ENCODE measurements at regions not wholly inside any gene's neighbourhood (a gene's known extent, or its start where the extent isn't known, plus 50 kb on each side); places are given as distances from the start of the nearest gene placed in this dataset.

DNA sequence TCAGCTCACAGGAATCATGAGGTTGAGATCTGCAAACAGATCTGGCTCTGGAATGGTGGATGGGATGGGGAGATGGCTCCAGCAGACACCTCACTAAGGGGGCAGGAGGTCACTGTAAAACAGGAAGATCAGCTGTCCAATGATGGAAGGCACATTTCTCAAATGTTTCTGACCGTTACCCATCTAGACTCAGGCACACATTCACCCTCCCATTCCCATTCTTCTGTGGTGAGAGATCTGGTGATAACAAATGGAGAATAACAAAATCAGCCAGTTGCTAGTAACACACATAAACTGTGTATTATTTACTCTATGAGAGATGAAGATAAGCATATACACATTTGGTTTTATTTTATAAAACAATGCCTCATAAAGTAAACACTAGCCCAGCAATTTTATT is 235.9 kb downstream of the TSHZ3 start:
- 3% methylated on average over 1 of the region's 1 CpG for WGBS (ENCODE audit: missing lambda C conversion rate)
- FAIRE-seq: peak; percentile 73

DNA sequence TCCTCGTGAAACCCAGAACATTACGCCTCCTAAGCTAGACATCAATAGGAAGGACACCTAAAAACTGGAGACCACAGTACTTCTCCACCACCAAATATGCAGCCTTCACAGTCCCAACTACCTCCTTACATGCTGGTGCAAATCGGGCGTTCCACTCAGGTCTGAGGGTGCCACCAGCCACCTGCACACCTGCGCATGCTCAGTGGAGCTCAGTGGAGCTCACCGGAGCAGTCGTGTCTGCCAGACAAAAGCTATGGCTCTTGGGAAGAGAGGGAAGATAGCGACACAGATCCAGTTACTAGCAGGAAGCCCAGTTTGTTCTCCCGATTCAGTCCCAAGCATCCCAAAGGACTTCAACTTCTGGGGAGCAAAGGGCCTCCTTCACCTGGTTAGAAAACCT is 237.1 kb downstream of the TSHZ3 start:
- ChIA-PET POLR2A (no interaction called here), CTCF (no interaction called here)
- TF ChIP-seq E2F6 (IDR thresholded peaks at IDR 0.05; ENCODE audit: borderline replicate concordance, low read depth): no peak
- no peak for TF ChIP-seq ZNF302 (CRISPR knock-in tag; IDR thresholded peaks at IDR 0.05)
- TF ChIP-seq CBX2 (IDR thresholded peaks at IDR 0.05; ENCODE audit: borderline replicate concordance, low read depth): no peak
- TF ChIP-seq FOXS1 (CRISPR knock-in tag; IDR thresholded peaks at IDR 0.05): no peak
- TF ChIP-seq HDAC2 (IDR thresholded peaks at IDR 0.05): no peak
- TF ChIP-seq HMGXB4 (CRISPR knock-in tag; IDR thresholded peaks at IDR 0.05; ENCODE audit: borderline replicate concordance): no peak
- TF ChIP-seq ATOH8 (CRISPR knock-in tag; IDR thresholded peaks at IDR 0.05; ENCODE audit: low read depth): no peak
- TF ChIP-seq NFE2L2 (conservative IDR thresholded peaks at IDR 0.05; ENCODE audit: low read length): no peak
- no peak for TF ChIP-seq POLR2A (IDR thresholded peaks at IDR 0.05; ENCODE audit: low read length)
- no peak for TF ChIP-seq SREBF2 (IDR thresholded peaks at IDR 0.05)
- no peak for TF ChIP-seq RARB (CRISPR knock-in tag; IDR thresholded peaks at IDR 0.05)
- no peak for TF ChIP-seq MAZ (IDR thresholded peaks at IDR 0.05; ENCODE audit: borderline replicate concordance, low read depth, low read length)
- TF ChIP-seq TFCP2L1 (CRISPR knock-in tag; IDR thresholded peaks at IDR 0.05): no peak
- TF ChIP-seq BHLHE40 (IDR thresholded peaks at IDR 0.05; ENCODE audit: low read depth, low read length): no peak
- TF ChIP-seq RCOR1 (IDR thresholded peaks at IDR 0.05; ENCODE audit: low read depth, low read length): no peak
- TF ChIP-seq TP53 (CRISPR knock-in tag; IDR thresholded peaks at IDR 0.05): no peak
- TF ChIP-seq CTCF (IDR thresholded peaks at IDR 0.05): no peak
- 45% methylated on average over 9 of the region's 9 CpGs for WGBS (ENCODE audit: missing lambda C conversion rate)
- no peak for FAIRE-seq
- Histone ChIP-seq H3K4me3 (no peak overlapping the region), H3K4me1 (peaks cover 7% of the 10 kb centered on the region; the same call in 2 of the 3 replicates), H3K27ac (no peak overlapping the region), H3K9me3 (0 out of 3 replicates have a peak, but pooled peaks cover 4% of the 10 kb centered on the region), H3K4me2 (no peak overlapping the region)
- ATAC-seq: no peak
- DNase-seq (ENCODE audit: low read depth in 1 of 2, low spot score in 1 of 2): no peak

More for the DNA sequence above, 235.9 kb downstream of the TSHZ3 start:
- no peak overlapping the region for H3K27ac ChIP-seq
- TF ChIP-seq FOSL2 (IDR thresholded peaks at IDR 0.05) (no peak), FOSL2 (CRISPR knock-in tag; IDR thresholded peaks at IDR 0.05) (peak; percentile 47), NR3C1 (IDR thresholded peaks at IDR 0.05) (no peak), GATA3 (IDR thresholded peaks at IDR 0.05; ENCODE audit: borderline replicate concordance) (peak; percentile 82), BCL3 (IDR thresholded peaks at IDR 0.05) (0 out of 3 replicates have a peak, but pooled peaks have one; percentile 29)
- TF ChIP-seq, protein P1, sequence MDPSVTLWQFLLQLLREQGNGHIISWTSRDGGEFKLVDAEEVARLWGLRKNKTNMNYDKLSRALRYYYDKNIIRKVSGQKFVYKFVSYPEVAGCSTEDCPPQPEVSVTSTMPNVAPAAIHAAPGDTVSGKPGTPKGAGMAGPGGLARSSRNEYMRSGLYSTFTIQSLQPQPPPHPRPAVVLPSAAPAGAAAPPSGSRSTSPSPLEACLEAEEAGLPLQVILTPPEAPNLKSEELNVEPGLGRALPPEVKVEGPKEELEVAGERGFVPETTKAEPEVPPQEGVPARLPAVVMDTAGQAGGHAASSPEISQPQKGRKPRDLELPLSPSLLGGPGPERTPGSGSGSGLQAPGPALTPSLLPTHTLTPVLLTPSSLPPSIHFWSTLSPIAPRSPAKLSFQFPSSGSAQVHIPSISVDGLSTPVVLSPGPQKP (IDR thresholded peaks at IDR 0.05; ENCODE audit: low read depth, low read length): no peak
- ATAC-seq (peak; percentile 28 to 57; a peak in 5 of 6 replicates), DNase-seq (ENCODE audit: low read depth in 1 of 2, low spot score in 1 of 2) (peak in 1 of 2 experiments; percentile 60)
- ChIA-PET CTCF (interaction anchor here (0.5 to 1.4 kb wide), 3 partner anchors 9 to 90 kb away, joined by 3 to 4 read pairs (median 3); no protein-coding TSS in a partner anchor), POLR2A (no interaction called here)
- H3K4me3 ChIP-seq: no peak overlapping the region
- 0 out of 3 replicates have a peak, but pooled peaks cover 4% of the 10 kb centered on the region for H3K9me3 ChIP-seq
- peaks cover 7% of the 10 kb centered on the region; the same call in 2 of the 3 replicates for H3K4me1 ChIP-seq
- peak overlapping the region; percentile 11; the same call in 2 of the 3 replicates for H3K4me2 ChIP-seq
